RWPE1 (cell line): ENCODE measurements at regions not wholly inside any gene's neighbourhood (a gene's known extent, or its start where the extent isn't known, plus 50 kb on each side); places are given as distances from the start of the nearest gene placed in this dataset.
"Not testable (repeated sequence)": the region's sequence is repeated elsewhere in the genome, so short reads cannot be mapped to it uniquely, and the experiment has no call there.

Source experiments
- CTCF ChIA-PET: fragments of 350-600 bp; sonication (Branson Sonifier 250); formaldehyde crosslinking; extraction: SDS; loops from one replicate; lab custom pipeline; 2021; lab: Yijun Ruan, JAX
- POLR2A ChIA-PET: fragments of 400-600 bp; formaldehyde crosslinking; extraction: SDS; loops from one replicate; lab custom pipeline; 2020; ENCODE audit warnings: antibody characterized with exemption; ENCODE audit not compliant: low non-redundant PET; lab: Yijun Ruan, JAX
- DNase-seq: peaks from one replicate; pipeline ENCODE4 v3.0.0; 2012; ENCODE audit warnings: low spot score
- H3K27ac ChIP-seq: fragments of 450-650 bp; 2 replicates; pipeline ENCODE4 v1.5.1; 2017
- CTCF ChIP-seq: fragments of 450-650 bp; conservative IDR thresholded peaks from 2 replicates; pipeline ENCODE4 v1.5.1; 2017; ENCODE audit warnings: low read depth, mild to moderate bottlenecking

GRCh38 chr6:125453516-125453915 is 151.7 kb upstream of the HDDC2 start:
- TF ChIP-seq CTCF = no peak
- DNase-seq = no peak
- ChIA-PET CTCF (no interaction called here), POLR2A (no interaction called here)
- no peak overlapping the region for H3K27ac ChIP-seq

DNA sequence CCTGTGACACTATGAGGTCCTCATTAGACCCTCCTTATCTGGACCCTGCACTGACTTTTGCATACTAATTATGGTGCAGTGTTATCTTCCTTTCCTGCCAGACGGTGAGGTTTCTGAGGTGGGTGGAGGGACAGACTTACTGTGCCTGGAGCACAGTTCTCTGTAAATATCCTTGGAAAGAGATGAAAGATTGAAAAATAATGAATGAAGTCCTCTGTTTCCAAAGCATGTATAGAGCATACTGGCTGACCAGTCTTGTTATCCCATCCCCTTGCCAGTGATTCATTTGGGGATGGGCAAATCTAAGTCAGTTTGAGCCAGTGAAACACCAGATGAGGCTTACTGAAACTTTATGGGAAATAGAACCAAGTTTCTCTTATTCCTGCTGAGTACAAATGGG is 152.6 kb upstream of the HDDC2 start:
- no peak for TF ChIP-seq CTCF
- CTCF ChIA-PET = no interaction called here
- no peak for DNase-seq
- no peak overlapping the region for H3K27ac ChIP-seq
- POLR2A ChIA-PET = no interaction called here

DNA sequence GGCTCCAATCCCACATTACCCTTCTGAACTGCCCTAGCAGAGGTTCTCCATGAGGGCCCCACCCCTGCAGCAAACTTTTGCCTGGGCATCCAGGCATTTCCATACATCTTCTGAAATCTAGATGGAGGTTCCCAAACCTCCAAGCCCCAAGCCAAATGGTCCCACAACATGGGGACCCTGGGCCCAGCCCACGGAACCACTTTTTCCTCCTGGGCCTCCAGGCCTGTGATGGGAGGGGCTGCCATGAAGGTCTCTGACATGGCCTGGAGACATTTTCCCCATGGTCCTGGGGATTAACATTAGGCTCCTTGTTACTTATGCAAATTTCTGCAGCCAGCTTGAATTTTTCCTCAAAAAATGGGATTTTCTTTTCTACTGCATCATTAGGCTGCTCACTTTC is 156.7 kb upstream of the HDDC2 start:
- CTCF ChIA-PET, POLR2A ChIA-PET, H3K27ac ChIP-seq, DNase-seq: not testable (repeated sequence)

DNA sequence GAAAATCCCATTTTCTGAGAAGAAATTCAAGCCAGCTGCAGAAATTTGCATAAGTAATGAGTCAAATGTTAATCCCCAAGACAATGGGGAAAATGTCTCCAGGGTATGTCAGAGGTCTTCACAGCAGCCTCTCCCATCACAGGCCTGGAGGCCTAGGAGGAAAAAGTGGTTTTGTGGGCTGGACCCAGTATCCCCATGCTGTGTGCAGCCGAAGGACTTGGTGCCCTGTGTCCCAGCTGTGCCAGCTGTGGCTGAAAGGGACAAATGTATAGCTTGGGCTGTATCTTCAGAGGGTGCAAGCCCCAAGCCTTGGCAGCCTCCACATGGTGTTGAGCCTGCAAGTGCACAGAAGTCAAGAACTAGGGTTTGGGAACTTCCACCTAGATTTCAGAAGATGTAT is 163.6 kb upstream of the HDDC2 start:
- H3K27ac ChIP-seq, POLR2A ChIA-PET, DNase-seq: not testable (repeated sequence)
- CTCF ChIA-PET = interaction anchor here (0.6 kb wide), 1 partner anchor 1061 kb away, joined by 5 read pairs; no protein-coding TSS in a partner anchor

DNA sequence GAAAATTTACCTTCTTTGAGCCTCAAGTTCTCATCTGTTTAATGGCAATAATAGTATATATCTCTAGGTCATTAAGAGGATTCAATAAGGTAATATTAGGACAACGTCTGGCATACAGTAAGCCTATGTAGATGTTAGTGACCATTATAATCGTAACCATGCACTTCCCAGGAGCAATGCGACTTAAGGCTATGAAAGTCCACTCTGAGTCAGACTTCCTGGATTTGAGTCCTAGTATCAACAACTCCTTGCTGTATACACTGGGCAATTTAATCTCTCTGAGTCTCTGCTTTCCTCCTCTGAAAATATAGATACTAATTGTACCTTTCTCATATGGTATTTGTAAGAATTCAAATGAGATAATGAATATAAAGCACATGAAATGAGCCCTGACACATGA is 168.1 kb upstream of the HDDC2 start:
- CTCF ChIA-PET = no interaction called here
- TF ChIP-seq CTCF = no peak
- POLR2A ChIA-PET = no interaction called here
- DNase-seq = no peak
- no peak overlapping the region for H3K27ac ChIP-seq

- ChIA-PET CTCF (no interaction called here), POLR2A (no interaction called here)
- DNase-seq = no peak
- no peak overlapping the region for H3K27ac ChIP-seq
- TF ChIP-seq CTCF = no peak
Measured at GRCh38 chr6:125471667-125472066, 169.9 kb upstream of the HDDC2 start.

DNA sequence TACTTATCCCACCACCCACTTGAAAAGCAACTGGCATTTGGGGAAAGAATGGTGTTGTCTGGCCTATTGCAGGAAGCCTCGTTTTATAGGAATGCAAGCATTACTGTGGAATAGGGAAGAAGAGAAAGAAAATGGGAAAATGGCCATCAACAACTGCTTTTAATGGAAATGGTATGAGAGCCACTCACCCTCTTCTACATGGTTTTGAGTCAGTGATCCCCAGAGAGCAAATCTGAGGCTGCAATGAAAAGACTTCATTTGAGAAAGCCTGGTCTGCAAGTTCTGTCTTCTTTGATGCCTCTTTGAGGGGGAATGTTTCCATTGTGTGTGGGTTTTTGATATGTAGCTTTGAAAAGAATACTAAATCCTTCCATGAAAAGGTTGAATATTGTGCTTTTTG is 172.3 kb upstream of the HDDC2 start:
- ChIA-PET POLR2A (no interaction called here), CTCF (interaction anchor here (0.6 kb wide), 1 partner anchor 123 kb away, joined by 3 read pairs; no protein-coding TSS in a partner anchor)

More for the DNA sequence above, 172.3 kb upstream of the HDDC2 start:
- H3K27ac ChIP-seq = no peak overlapping the region
- TF ChIP-seq CTCF = no peak
- DNase-seq = no peak
